Cerebellar cortex (tissue), 1 donor: ENCODE measurements at regions not wholly inside any gene's neighbourhood (a gene's known extent, or its start where the extent isn't known, plus 50 kb on each side); places are given as distances from the start of the nearest gene placed in this dataset.
"Not testable (repeated sequence)": the region's sequence is repeated elsewhere in the genome, so short reads cannot be mapped to it uniquely, and the experiment has no call there.

Experiments
- DNase-seq: peaks from one replicate; pipeline ENCODE4 v3.0.0-alpha.2; 2015; ENCODE audit warnings: low spot score

DNA sequence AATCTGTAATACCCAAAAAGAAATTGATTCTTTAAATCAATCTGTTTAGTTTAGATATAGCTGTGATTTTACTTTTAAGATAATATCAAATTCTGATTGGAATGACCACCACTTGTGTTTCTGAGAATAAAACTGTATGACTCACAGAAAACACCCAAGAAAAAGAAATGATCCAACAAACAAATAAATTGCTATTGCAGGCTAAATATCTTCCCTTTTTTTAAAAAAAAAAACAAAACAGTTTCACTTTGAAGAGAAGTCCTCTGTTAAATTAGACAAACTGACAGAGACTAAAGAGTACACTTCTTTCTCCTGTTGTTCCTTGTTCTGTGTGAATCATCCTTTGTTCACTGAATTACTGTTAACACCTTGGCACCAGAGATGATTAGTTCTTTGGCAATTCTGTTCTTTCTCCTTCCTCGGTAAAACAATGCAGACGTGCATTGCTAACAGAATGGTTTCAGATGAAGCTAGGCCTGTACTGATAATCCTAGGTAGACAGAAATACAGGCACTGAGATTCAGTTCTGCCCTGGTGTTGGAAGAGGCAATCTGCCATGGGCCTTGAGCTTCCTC lies 895.2 kb upstream of the CITED2 start:
- DNase-seq = no peak

DNA sequence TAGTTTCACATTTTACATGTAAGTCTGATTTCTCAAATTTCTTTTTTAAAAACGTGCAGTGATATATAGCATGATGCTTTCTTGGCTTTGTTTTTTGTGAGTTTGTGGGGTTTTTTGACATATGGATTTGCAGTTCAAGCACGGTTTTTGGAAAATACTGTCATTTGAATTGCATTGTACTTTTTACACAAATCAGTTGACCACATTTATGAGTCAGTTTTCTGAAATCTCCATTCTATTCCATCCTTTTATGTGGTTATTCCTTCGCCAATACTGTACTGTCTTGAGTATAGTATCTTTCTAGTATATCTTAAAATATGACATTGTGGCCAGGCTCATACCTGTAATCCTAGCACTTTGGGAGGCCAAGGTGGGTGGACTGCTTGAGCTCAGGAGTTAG lies 890.0 kb upstream of the CITED2 start:
- DNase-seq = no peak

DNA sequence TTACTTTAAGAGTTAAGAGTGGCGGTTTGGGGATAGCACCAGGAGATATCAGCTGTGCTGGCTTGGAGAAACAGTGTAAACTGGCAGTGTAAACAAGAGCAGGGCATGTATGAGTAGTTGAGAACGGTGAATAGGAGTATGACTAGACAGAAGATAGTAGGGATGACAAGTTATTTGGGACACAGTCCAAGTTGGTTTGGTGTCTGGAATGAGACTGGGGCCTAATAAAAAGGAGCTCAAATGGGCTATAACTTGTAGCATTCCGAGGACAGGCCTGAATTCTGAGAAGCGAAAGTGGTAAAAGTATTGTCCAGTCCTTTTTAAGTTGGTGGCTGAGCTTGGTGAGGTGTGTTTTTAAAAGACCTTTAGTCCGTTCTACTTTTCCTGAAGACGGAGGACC lies 883.9 kb upstream of the CITED2 start:
- not testable (repeated sequence) for DNase-seq

DNA sequence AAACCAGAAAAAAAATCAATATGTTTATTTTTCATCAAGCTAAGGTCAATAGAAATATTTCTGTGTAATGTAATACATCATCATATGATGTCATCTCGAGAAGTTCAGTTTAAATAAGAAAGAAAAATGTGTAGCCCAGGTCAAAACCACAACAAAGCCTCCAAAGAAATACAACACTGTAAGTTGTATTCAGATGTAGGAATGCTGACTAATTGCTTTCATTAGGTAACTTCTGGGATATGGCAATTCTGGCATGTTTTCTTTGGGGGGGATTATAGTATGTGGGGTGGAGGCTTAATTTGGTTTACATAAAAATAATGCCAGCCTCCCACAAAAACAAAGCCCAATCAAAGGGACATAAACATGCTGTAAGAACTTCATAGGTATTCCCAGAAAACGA lies 881.8 kb upstream of the CITED2 start:
- DNase-seq = no peak

DNA sequence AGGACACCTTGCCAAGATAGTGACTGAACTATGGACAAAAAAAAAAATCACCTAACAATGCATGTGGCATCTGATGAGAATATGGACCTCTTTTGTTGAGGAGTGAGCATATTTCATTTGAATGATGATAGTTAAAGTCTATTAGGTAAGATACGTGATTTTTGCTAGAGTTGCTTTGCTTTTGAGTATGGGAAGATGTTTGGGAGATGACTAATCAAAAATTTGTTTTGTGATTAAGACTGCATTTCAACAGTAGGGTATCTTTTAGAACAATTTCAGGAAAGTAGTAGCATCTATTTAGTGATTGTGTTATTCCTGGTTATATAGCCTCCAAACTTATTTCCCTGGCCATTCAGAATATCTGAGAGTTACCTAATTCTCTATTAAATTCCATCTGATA lies 878.6 kb upstream of the CITED2 start:
- no peak for DNase-seq

DNA sequence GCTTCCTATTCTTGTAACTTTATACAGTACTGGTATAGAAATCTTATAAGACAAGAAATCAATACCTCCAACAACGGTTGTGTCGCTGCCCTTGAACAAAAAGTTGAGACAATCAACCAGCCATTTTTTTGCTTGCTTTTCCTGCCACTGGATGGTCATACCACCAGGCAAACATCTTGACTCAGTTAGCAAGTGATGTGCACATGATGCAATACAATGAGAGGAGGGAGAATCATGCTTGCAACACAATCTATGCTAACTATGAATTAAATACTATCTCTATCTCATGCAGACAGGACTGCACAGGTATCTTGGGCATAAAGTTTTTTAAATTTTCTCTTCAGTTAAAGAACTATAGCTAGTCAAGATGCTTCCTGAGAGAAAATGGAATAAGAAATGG lies 877.7 kb upstream of the CITED2 start:
- no peak for DNase-seq

DNA sequence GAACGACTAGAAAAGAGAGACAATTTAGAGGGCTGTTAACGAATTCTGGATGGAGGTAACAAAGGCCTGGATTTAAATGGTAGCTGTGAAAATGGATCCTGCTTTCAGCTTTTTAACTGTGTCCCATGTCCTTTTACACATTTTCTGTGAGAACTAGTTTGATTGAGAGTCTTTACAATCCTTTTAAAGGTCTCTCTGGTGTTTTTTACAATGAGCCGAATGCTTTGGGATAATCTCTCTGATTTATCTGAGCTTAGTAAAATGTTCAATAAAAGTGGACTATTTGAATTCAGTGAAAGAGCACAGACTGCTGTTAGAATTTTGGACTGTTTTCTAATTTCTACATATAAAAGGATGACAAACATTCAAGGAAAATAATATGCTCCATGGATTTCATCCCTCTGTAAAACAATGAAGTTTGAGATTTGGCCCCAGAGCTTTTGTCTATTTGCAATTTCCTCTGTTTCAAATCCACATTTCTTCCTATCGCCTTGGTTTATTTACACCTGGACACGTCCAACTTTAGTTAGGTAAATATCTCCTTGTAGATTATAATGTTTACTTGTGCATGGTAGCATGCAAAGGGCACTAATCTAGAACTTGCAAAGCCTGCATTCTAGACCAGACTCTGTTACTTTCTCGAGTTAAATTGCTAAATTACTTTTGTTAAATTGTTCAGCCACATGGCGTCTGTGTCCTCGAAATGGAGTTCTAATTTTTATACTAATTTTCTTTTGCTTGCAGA lies 871.0 kb upstream of the CITED2 start:
- no peak for DNase-seq

DNA sequence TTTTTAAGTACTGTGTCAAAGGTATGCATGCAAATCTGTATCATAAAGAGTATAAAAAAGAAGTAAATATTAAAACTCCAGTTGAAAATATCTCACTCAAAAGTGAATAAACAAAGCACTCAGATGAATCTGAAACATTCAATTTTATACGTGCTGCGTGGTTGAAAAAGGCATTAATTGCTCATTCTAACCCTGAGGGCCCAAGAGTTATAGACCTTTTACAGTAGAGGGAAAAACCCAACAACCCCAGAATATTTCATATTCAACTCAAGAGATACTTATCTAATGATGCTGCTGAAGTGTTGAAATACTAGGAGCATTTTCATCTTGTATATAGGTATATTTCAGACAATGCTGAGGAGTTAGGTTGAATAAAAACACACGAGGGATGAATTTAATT lies 862.8 kb upstream of the CITED2 start:
- no peak for DNase-seq

DNA sequence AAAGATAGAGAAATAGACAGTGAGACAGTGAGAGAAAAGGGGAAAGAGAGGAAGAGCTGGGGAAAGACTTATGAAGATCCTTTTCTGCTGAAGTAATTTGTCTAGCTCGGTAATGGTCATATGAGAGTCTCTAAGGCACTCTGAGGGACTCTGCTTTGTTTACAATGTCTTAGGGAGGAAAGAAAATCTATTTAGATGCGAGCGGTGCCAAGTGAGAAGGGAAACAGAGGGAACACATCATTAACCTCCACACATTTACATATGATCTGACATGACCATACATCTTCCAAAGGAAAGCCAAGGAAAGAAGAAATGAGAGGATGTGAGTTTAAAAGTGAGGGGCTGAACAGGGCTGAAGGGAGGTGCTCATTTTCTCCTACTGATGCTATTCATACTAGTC lies 862.3 kb upstream of the CITED2 start:
- no peak for DNase-seq

DNA sequence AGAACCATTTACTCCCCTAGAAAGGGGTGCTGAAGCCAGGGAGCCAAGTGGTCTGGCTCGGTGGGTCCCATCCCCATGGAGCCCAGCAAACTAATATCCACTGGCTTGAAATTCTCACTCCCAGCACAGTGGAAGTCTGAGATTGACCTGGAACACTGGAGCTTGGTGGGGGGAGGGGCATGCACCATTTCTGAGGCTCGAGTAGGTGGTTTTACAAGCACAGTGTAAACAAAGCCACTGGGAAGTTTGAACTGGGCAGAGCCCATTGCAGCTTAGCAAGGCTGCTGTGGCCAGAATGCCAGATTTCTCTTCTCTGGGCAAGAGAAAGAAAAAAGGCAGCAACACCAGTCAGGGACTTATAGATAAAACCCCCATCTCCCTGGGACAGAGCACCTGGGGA lies 855.8 kb upstream of the CITED2 start:
- no peak for DNase-seq

DNA sequence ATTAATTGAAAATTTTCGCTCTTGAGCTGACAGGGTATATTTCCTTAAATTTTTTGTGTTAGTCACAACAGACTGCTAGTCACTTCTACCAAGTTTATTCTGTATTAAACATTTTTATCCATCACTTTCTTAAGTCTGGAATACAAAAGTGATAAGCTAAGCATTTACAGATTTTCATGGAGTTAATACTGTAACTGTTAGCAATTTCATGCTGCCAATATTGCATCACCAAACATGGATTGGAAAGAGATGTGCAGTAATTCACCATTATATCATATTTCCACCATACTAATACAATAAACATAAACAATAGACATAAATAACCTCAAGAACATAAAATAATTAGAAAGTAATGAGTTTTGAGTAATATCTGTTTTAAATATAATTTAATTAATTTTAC lies 854.0 kb upstream of the CITED2 start:
- no peak for DNase-seq

DNA sequence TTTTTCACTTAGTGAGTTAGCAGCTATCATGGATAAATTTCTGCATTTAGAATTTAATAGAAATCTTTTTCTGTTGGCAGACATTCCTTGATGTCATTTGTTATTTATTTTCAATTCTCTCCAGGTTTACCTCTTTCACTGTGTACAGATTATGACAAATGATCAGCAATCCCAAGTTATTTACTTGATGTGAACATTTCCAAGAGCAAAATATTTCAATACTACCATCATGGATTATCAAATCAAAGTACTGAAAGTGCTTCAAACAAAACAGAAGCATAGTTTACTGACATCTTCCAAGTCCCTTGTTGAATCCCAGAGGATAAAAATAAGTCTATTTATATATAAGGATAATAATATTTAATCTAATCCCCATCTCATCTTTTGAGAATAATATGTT lies 852.2 kb upstream of the CITED2 start:
- DNase-seq = no peak

DNA sequence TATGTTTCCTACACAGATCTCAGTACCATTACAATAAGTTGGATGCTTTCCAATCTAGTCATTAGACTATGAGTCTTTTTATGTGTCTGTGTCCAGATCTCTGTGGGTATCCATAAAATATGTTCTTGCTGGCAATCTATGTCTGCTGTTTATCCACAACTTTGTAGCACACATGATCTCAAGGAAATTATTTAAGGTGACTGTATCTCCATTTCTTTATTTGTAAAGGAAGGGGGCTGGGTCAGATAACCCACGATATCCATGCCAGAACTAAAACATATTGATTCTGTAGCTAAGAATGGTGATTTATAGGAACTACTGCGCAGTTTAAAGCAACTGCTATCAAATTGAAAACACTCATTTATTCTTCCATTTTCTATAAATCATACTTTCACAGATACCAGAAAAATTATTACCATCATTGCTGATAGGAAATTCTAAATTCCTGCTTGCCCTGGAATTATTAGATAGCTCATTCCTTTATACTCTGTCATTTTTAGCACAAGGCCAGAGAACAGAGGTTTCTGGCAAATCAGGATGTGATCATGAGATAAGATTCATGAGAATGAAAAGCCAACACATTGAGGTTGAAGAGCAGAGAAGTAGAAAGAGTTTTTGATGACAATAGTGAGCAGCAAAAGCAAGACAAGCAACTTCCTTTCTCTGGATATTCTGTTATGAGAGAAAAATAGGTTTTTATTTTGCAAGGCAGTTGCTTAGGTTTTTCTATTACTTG lies 851.4 kb upstream of the CITED2 start:
- DNase-seq = no peak

DNA sequence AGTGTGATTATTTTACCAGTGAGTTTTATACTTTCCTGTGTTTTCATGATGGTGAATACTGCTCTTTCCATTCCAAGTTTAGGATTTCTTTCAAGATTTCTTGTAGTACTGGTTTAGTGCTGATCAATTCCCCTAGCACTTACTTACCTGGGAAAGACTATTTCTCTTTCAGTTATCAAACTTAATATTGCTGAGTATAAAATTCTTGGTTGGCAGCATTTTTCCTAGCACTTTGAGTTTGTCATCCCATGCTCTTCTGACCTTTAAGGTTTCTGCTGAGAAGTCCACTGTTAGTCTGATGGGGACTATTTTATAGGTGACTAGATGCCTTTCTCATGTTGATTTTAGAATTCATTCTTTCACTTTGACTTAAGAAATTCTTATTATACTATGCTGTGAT lies 842.8 kb upstream of the CITED2 start:
- DNase-seq = no peak

DNA sequence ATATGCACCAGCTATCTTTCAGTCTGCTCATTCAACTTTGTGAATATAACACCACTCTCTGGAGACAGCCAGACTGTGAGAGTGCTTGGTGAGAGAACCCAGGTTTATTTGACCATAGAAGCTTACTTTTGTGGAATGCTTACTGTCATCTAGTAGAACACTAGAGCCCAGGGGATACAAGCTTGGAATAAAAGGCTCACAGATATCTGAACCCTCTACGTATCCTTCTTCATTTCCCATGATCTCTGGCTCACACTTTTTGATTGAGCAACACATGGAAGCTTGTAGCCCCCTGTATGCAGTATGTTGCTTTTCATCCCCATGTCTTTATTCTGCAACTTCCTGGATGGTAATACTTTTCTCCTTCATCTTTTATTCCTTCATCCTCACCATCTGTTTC lies 835.3 kb upstream of the CITED2 start:
- no peak for DNase-seq

DNA sequence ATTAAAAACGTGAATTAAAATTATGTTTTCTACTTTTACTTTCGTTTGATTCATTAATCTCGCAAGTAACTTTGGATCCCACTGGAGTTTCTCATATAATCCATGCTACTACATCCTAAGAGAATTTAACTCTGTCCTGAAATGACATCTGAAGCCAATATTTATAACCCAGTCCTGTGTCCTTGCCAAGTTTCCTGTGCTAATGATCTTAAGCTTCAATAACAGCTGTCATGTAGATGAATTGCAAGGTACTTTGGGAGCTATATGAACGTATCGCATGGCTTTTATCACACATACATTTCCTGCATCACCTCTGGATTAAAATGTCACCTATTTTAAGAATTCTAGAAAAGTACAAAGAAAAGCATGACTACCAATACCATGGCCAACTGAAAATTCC lies 833.8 kb upstream of the CITED2 start:
- DNase-seq = no peak

DNA sequence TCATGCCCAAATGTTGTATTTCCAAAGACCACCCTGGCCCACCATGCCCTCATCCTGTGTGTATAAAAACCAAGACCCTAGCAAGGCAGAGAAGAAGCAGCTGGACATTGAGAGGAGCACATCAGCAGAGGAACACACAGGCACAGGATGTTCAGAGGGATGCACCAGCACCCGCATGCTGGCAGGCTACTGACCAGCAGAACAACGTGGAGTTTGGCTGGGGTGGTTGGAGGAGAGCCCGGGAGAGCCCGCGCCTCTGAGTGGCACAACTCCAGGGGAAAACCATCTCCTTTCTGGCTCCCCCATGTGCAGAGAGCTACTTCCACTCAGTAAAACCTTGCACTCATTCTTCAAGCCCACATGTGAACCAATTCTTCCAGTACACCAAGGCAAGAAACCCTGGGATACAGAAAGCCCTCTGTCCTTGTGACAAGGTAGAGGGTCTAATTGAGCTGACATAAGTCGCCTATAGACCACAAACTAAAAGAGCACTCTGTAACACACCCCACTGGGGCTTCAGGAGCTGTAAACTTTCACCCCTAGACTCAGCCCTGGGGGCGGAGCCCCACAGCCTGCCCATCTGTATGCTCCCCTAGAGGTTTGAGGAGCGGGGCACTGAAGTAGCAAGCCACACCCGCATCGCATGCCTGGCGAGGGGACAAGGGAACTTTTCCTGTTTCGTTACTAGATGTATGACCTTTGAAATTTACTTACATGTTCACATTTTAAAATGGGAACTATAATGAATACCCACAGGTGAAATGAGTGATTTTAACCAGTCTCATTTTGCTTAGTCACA lies 831.5 kb upstream of the CITED2 start:
- DNase-seq = no peak

DNA sequence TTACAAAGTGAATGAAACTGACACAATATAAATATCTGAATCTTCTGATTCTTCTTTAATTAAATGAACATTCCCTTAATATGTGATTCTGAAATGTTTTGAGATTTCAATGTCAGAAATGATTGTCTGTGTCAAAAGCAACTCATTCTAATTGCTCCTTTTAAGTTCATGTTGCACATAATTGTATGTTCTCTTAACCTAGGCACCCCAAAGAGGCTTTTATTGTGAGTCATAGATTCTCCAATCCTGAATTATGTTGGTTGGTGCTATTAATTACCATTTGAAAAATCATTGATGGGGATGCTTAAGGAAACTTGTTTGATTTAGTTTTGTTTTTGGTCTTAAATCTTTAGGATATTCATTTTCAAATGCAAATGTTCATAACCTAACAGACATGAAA lies 829.7 kb upstream of the CITED2 start:
- DNase-seq = no peak

DNA sequence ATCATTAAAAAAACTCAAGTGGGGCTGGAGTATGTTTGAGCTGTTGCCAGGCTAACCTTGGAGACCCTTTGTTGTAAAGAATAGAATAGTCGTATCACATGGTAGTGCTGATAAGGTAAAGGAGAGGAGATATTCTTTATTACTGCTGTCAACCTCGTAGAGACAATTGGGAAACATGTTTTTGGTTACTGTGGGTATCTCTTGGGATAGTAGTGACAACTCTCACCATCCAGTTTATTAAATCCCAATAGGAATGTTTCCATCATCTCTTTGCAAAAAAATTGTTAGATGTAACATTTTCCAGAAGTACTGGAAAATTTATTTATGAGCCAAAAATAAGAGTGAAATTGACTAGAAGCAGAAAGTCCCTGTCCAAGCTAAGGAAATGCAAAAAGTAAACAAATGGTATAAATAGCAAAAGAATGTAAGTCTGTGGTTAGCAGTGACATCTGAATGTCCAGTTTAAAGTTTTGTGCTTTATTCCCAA lies 829.3 kb upstream of the CITED2 start:
- no peak for DNase-seq

DNA sequence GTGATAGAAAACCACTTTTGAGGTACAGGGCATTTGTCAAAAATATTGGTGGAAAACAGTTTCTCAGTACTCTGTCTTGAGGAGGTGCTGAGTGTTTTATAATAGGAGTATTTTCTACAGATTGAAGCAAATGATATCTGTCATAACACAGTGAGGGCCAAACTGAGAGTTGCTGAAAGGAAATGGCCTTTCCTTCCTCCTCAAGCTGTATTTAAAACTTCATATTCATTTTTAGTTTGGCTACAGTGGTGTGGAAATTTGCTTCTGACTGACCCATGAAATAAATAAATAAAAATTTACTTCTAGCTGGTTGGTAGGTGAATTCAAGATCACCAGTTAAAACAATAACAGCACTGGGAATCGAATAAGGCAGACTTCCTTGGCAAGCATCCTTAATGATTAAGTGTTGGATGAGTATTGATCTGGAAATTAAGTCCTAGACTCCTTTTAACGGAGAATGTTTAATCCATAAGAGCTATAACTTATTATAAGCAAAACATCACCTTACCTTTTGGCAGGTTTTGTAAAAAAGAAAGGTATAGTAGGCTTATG lies 828.6 kb upstream of the CITED2 start:
- no peak for DNase-seq

DNA sequence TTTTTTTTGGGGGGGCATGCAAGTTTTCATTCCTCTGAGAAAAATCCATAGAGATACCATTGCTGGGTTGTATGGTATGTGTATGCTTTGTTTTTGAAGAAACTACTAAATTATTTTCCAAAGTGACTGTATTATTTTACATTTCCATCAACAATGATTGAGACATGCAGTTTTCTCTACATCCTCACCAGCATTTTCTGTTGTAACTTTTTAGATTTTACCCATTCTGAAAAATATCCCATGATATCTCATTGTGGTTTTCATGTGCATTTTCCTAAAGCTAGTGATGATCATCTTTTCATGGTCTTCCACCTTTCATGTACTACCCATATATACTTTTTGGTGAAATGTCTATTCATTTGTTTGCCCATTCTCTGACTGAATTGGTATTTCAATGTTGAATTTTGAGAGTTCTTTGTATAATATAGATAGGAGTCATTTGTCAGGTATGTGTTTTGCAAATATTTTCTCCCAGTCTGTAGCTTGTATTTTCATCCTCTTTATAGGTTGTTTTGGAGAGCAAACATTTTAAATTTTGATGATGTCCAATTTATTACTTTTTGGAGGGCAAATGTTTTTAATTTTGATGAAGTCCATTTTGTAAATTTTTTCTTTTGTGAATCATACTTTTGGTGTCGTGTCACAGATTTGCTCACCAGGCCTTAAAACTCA lies 827.5 kb upstream of the CITED2 start:
- DNase-seq = no peak

DNA sequence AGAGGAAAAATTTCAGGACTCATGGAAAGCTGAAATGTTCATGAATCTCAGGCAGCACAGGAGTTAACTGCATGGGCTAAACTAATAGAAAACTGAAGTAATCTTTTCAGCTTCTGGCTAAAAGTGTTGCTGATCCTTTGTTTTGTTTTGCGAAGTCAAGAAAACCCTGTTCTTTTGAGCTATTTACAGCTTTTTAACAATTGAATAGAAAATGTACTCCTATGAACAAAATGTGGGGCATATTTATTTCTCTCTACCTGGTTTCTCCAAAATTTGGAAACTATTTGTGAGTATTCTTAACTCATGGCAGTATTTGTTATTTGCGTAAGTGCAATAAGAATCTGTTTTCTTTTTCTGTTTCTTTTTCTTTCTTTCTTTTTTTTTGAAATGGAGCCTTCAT lies 818.8 kb upstream of the CITED2 start:
- no peak for DNase-seq
